ENCODE measurements at regions not wholly inside any gene's neighbourhood (a gene's known extent, or its start where the extent isn't known, plus 50 kb on each side); places are given as distances from the start of the nearest gene placed in this dataset.
A peak's percentile ranks its signal among the peaks of the same experiment; 100 is the strongest.
"Not testable (repeated sequence)": the region's sequence is repeated elsewhere in the genome, so short reads cannot be mapped to it uniquely, and the experiment has no call there.

DNA sequence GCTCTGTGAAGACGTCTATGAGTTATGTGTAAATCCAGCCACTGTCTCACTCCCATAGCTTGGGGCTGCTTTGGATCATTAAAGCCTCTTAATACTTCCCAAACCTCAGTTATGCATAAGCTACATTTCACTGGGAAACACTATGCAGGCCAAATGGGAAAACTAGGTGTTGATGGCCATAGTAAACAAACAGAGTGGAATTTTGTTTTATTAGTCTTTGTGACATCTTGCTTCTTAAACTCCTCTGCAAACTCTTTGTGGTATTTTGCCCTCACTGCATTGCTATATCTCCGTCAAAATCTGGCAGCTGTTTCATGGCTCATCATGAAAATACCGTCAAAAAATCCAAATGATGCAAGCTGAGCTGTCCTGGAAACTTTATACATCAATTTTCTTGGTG, 167.2 kb upstream of the HMHB1 start:
- Histone ChIP-seq H3K4me3 (no peak overlapping the region), H3K27ac (no peak overlapping the region)

DNA sequence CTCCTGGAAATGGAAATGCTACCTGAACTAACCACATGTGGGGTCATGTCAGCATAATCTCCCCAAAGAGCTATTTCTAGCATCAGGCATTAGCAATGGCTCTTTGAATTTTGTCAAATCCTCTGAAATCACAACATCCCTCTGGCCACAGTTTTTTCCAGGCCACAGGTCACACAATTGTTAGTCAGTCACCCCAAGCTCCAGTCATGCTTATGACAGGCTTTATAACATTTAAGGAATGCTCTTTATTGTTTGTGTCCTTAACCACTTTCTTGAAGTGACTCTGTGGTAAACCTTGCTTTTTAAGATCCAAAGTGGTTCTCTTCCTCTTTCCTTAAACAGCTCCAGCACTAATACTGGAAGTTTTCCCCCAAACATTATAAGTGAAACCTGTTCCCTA, 169.2 kb upstream of the HMHB1 start:
- Histone ChIP-seq H3K27ac (no peak overlapping the region), H3K4me3 (no peak overlapping the region)

DNA sequence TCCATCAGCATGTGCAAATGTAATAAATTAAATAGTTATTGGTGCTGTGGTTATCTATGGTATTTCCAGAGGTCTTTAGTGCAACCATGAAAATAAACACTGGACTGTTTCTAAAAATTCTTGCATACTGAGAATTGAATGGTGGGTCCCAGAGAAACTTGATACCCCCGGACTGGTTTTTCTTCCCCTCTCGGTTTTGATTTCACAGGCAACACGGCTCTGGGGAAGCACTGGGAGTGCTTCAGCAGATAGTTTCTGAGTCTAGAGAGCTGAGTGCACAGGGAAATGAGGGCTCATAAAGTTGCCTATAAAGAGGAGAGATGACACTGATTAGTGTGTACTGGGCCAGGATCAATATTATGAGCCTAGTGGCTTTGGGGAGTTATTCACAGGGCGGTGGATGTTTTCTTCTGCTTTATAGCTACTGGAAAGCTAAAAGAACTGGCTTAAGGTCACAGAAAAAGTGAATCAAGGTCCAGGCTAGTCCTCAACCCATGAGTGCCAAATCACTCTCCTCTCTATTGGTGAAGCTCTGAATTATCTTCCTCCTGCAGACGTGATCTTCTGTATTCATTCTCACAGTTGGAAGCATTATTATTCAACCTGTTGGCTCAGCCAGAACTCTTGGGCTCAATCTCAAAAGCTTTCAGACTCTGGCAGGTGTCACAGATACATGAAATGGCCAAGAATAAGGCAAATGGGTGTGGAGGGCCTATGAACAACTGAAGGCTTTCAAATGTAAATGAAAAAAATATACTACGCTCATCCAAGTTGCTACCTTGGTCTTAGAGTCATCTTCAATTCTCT, 170.2 kb upstream of the HMHB1 start:
- Histone ChIP-seq H3K4me3 (no peak overlapping the region), H3K27ac (no peak overlapping the region)

DNA sequence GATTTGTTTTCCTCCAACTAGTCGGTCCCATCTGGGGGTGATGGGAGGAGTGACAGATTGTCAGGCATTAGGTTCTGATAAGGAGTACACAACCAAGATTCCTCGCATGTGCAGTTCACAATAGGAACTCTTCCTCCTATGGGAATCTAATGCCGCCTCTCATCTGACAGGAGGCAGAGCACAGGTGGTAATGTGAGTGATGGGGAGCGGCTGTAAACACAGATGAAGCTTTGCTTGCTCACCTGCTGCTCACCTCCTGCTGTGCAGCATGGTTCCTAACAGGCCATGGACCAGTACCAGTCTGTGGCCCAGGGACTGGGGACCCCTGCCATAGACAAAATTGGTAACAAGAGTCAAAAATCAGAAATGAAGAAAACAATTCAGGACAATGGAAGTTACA, 173.3 kb upstream of the HMHB1 start:
- H3K4me3 ChIP-seq, result no peak overlapping the region
- no peak overlapping the region for H3K27ac ChIP-seq

DNA sequence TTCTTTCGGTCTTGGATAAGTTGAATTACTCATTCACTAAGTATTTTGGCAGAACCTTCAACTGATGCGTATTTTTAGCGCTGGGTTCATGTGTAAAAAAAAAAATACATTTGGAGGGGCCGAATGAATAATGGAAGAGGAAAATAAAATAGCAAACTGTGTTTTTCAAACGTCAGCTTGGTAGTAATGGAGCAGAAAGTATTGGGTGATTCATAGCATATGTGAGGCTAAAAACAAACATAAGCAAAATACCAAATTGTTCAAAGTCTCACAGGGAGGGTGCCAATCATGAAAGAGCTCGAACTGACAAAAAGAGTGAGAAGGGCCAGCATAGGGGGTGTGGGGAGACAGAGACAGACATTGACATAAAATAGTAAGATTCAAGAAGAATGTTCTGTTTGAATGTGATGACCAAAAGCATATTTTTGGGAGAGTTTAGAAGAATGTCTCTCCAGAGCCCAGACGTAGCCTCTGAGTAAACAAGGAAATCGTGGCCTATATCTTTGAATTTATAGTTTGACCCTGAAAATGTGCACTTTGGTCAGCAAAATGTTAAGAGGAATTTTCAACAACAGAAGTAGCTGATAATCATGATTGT, 174.9 kb upstream of the HMHB1 start:
- H3K27ac ChIP-seq, result peak overlapping the region in 1 of 21 experiments; percentile 2
- H3K4me3 ChIP-seq, result no peak overlapping the region

DNA sequence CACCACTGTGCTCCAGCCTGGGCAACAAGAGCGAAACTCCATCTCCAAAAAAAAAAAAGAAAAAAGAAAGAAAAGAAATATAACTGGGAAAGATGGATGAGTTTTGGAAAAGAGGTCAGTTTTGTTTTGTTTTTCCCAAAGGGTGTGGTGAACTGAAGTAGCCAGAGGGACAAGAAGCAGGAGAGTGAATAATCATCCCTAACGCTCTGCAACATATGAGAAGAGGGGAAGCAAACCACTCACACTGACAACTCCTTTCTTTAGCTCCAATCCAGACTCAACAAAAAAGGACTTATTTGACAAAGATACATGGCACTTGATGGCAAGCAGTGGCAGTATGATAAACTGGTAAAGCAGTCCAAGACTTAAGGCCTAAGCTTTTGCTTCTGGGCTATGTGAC, 176.1 kb upstream of the HMHB1 start:
- no peak overlapping the region for H3K27ac ChIP-seq
- no peak overlapping the region for H3K4me3 ChIP-seq

DNA sequence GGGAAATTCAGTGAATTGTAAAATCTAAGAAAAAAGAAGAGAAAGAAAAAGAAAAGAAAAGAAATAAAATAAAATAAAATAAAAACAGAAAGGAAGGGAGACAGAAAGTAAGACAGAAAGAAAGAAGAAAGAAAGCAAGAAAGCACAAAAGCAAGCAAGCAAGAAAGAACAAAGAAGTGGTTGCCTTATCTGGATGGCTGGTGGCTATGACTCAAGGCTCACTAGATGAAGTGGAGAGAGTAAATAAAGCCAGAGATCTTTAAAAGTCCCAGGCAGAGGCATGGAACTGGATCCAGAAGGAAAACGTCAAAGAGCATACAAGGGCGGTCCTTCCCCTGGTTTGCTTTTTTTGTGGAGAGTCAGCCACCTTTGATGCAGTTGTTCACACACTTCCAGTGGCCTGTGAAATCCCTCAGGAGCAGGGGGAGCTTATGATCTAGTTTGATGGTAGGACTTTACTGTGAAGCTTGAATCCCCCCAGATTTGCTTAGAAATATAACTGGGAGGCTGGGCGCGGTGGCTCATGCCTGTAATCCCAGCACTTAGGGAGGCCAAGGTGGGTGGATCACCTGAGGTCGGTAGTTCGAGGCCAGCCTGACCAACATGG, 176.7 kb upstream of the HMHB1 start:
- Histone ChIP-seq H3K4me3 (no peak overlapping the region), H3K27ac (no peak overlapping the region)

DNA sequence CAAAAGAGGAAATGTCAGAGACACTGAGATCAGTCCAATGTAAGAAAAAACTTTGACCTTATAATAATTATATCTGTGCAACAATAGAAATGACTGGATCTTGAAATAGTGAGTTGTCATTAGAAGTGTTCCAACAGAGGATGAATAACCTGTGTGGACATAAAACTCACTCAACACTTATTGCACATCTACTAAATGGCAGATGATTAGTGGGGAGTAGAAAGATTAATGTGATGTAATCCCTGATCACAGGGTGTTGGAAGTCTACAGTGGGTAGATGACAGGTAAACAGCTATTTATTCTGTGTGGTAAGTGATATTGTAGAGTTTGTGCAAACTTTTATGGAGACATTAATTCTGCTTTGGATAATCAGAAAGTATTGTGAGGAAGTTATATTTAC, 177.3 kb upstream of the HMHB1 start:
- Histone ChIP-seq H3K4me3 (no peak overlapping the region), H3K27ac (no peak overlapping the region)

DNA sequence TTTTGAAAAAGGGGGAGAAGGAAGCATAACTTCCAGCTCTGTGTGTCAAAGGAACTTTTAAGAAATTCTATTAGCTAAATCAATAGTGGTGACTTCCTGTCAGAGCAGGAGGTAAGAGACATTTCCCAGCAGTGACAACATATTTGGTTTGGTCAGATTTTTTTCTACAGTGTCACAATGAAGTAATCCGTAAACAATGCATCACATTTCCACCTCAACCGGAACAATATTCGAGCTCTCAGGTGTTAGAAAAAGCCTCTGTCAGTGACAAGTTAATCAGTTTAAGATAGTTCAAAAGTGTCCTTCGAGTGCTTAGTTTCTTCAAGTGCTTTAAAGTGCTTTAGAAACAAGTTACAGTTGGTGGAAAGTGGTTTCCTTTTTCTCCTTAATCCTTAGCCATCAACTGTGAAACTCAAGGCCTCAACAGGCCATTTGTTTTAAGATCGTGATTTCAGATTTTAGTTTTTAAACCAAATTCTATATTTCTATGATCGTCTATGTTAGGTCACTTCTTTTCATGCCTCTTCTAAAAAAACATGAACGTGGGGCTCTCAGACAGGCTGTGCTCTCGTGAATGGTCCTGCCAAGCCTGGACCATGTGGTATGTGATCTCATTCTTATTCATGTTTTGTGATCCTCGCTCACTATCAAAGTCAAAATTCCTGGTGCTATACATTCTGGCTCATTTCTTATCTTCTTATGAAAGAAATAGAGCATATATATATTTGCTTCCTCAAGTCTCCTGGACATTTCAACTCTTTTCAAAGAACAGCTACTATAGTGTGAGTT, 181.9 kb upstream of the HMHB1 start:
- Histone ChIP-seq H3K4me3 (no peak overlapping the region), H3K27ac (no peak overlapping the region)

DNA sequence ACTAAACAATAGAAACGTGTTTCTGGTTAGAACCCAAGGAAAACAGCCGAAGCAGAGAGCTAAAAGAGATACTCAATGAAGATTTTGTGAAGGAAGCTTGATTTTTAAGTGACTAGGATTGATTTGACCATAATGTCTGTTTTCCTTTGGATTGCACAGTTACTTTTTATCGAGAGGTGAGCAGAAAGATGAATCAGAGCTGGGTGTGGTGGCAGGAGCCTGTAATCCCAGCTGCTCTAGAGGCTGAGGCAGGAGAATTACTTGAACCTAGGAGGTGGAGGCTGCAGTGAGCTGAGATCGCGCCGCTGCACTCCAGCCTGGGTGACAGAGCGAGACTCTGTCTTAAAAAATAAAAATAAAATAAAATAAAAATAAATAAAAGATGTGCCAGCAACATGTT, 186.9 kb upstream of the HMHB1 start:
- not testable (repeated sequence) for H3K4me3 ChIP-seq, H3K27ac ChIP-seq

DNA sequence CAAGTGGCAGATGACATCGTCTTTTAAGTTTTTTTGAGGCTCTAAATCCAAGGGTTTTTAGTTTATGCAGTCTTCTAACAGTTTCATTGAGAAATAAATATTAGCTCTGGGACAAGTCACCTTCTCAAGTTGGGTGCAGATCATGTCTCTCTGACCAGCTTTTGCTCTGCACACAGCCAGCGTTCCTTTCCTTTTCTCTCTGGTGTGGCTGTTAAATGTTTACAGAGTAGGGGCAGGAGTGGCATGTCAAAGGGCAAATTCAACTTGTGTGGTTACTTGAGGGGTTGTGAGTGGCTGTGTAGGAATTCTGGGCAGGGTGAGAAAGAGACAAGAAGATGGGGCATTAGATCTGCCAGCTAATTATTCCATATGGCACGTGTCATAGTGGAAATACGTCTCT, 187.5 kb upstream of the HMHB1 start:
- Histone ChIP-seq H3K4me3 (no peak overlapping the region), H3K27ac (no peak overlapping the region)

DNA sequence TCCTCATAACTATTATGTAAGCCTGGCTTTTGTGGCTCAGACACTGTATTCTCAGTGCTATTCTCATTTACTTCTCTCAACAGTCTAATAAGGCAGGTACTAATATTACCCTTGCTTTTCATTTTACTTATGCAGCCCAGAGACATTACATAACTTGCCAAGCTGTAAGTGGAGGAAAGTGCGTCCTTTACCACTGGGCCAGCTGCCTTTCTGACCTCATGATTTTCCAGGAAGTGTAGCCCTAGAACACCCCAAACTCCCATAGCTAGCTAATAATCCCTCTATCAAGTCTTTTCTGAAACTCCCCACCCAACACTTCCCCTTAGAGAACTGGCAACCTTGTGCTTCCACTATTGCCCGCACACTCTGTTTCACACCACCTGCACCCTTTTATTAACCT, 192.9 kb upstream of the HMHB1 start:
- no peak overlapping the region for H3K27ac ChIP-seq
- no peak overlapping the region for H3K4me3 ChIP-seq

DNA sequence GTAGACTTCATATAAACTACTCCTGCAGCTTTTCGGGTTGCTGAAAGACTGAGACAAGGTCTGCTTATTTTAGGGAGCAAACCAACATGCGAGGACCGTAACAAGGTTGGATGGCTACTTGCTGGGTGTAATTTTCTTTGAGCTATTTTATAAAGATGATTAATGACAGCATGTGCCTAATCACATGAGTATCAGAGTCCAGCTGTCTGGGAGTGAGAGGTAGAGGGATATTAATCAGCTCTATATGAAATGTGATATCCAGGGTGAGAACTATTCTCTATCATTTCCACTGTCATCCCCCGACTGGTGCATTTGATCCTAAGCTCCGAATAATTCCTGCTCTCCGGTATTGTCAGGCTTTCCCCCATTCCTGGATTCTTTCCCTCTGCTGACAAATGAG, 193.8 kb upstream of the HMHB1 start:
- Histone ChIP-seq H3K4me3 (no peak overlapping the region), H3K27ac (no peak overlapping the region)

DNA sequence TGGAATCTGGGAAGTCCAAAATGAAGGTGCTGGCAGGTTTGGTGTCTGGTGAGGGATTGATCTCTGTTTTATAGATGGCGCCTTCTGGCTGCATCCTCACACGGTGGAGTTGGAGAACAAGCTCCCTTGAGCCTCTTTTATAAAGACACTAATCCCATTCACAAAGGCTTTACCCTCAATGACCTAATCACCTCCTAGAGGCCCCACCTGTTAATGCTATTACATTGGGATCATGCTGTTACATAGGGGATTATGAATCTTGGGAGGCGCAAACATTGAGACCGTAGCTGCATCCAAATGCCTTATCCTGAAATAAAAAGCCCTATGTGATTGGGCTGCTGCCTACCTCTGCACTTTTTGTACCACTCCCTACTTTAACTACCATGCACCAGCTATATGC, 197.1 kb upstream of the HMHB1 start:
- Histone ChIP-seq H3K4me3 (no peak overlapping the region), H3K27ac (no peak overlapping the region)

DNA sequence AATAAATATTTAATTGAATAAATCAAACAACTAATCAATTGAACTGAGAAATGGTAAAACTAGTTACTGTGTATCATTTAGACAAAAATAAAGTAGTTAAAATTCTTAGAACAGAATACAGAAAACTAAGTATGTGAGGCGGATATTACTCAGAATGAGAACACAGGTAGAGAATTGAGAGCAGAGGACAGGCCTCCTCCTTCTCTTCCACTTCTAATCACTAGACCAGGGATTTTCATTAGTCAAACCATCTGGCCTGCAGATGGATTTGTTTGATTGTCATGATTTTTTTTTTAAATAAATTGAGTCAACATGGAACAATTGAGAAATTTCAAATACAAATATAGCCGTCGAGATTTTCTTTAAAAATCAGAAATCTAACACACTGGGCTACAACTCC, 198.6 kb upstream of the HMHB1 start:
- Histone ChIP-seq H3K4me3 (no peak overlapping the region), H3K27ac (no peak overlapping the region)

DNA sequence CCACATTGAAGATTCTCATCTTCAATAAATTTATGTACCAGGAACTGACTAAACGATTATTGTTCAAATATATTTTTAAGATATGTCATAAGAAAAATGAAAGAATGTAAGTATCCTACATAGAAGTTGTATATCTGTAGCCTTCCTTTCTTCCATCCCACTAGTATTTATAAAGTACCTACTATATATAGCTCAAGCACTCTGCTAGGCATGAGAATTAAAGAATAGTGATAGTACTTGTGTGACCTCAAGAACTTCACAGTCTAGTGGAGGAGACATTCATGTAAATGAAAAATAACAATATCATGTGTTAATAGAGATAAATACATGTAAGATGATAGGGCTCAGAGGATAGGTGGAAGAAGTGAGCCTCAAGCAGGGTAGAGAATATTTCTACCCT, 201.0 kb upstream of the HMHB1 start:
- no peak overlapping the region for H3K4me3 ChIP-seq

DNA sequence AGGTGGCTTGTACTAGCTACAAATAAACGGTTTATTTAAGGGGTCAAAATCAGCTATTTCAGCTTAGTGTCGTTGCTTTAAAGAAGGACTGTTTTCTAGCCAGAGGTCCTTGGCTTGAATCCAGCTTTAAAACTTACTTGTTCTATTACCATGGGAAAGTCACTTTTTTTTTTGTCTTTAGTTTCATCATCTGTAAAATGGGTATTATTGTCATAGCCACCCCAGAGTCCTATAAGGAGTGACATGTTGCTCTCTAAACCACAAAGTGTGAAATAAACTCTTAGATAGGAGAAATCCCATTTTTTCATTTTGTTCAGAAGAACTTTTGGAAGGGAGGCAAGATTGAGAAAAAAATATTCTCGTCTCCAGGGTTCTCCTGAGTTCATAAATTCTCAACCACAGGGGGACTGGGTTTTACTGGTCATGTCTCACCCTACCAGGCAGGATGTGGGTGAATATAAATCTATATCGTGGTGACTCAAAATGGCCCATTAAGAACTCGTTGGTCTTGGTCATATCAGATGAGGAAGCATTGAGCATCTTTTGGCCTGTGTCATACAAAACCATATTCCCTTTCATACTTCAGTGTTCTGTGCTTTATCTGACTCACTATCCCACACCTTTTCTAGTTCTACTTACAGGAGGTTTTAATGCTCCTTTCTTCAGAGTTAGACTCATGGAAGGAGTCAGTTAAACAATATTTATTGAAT, 202.7 kb upstream of the NR3C1 start:
- H3K4me3 ChIP-seq, result no peak overlapping the region
- H3K27ac ChIP-seq, result peak overlapping the region in 2 of 21 experiments; percentile 36 to 63

More for the DNA sequence above, 201.0 kb upstream of the HMHB1 start:
- H3K27ac ChIP-seq, result no peak overlapping the region

DNA sequence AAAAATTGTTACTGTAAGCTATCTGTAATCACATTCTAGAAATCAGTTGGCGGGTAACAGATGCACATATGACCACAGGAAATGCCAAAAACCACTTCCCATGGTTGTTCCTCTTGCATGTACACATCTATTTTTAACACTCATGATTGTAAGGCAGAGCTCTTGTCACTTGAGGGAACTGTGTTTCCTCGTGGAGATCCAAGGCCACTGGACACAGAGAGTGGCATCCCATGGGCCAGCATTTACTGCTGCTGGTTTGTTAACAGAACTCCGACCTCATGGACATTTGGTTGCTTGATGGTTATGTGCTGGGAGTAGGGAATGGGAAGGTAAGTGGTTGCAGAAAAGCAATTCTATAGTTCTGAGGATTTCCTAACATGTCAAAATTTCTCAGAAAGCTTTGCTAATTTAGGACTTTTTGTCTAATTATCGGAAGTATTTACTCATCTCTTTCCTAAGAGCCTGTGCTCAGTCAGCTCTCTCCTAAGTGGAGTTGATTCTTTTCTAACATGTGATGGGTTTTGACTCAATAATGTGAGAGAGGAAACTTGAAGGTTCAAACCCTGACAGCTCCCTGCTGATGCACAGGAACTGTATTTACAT, 202.0 kb upstream of the NR3C1 start:
- Histone ChIP-seq H3K27ac (peak overlapping the region in 3 of 21 experiments; percentile 2 to 63 (median 36)), H3K4me3 (no peak overlapping the region)

DNA sequence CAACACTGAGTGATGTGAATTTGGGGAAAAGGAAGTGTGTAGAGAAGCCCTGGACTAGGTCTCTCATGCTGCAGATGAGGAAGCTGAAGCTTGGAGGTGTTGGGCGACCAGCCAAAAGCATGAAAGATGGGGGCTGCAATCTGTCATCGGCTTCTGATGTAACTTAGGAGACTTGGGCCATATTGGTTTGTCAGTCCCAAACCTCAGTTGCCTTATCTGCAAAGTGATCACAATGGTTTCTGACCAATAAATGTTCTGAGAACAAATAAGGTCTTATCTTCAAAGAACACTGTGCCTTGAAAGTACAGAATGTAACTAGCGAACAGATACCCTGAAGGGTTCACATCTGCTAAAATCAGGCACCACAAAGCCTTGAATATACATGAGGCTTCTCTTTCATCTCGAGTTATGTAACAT, 198.4 kb upstream of the NR3C1 start:
- Histone ChIP-seq H3K4me3 (no peak overlapping the region), H3K27ac (no peak overlapping the region)

DNA sequence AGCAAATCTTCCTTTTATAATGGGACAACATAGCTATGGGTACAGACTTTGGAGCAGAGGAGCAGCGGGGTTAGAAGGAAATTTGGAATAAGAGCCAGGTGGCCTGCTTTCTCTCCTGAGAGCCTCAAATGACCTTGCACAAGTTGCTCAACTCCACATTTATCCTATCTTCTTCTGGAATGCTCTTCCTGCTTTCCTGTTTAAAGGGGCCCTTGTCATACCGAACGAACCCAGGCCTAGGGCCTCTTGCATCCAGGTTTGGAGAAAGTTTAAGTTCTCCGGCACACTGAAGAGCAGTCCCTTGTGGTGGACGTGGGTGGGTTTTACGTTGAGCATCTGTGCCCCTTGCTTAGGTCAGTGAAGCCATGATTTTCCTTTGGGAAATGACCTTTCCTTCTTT, 197.9 kb upstream of the NR3C1 start:
- Histone ChIP-seq H3K27ac (no peak overlapping the region), H3K4me3 (no peak overlapping the region)

Data from skin epidermis (tissue), 12 donors.